Immature natural killer cell (primary cell): ENCODE measurements at regions not wholly inside any gene's neighbourhood (a gene's known extent, or its start where the extent isn't known, plus 50 kb on each side); places are given as distances from the start of the nearest gene placed in this dataset.

ENCODE experiments used
- DNase-seq, 3 donors: peaks; one replicate each; pipeline ENCODE4 v3.0.0; 2022; ENCODE audit warnings: mixed read lengths in 1 of 3
- H3K27ac Mint-ChIP-seq, 6 donors: one replicate each; pipeline ENCODE4 v1.8.0; 2020; ENCODE audit warnings: mixed read lengths in 6 of 6, mild to moderate bottlenecking in 5 of 6, inconsistent platforms in 4 of 6, moderate library complexity in 3 of 6
- H3K27me3 Mint-ChIP-seq, 3 donors: one replicate each; pipeline ENCODE4 v1.8.0; 2020 to 2021; ENCODE audit warnings: low read depth in 3 of 3, mild to moderate bottlenecking in 3 of 3, mixed read lengths in 3 of 3, moderate library complexity in 3 of 3, inconsistent platforms in 1 of 3
- H3K36me3 Mint-ChIP-seq, 3 donors: one replicate each; pipeline ENCODE4 v1.8.0; 2020; ENCODE audit warnings: mixed read lengths in 3 of 3, inconsistent platforms in 2 of 3, mild to moderate bottlenecking in 2 of 3
- H3K4me1 Mint-ChIP-seq, 2 donors: one replicate each; pipeline ENCODE4 v1.8.0; 2020; ENCODE audit warnings: inconsistent platforms in 2 of 2, mild to moderate bottlenecking in 2 of 2, mixed read lengths in 2 of 2, moderate library complexity in 1 of 2
- H3K4me3 Mint-ChIP-seq, 5 donors: one replicate each; pipeline ENCODE4 v1.8.0; 2020; ENCODE audit warnings: mild to moderate bottlenecking in 5 of 5, mixed read lengths in 5 of 5, inconsistent platforms in 3 of 5, moderate library complexity in 3 of 5
- H3K9me3 Mint-ChIP-seq, 6 donors: one replicate each; pipeline ENCODE4 v1.8.0; 2020; ENCODE audit warnings: mild to moderate bottlenecking in 6 of 6, mixed read lengths in 6 of 6, inconsistent platforms in 4 of 6, moderate library complexity in 3 of 6

- H3K9me3 Mint-ChIP-seq = no peaks in the 10 kb centered on the region
- no peaks in the 10 kb centered on the region for H3K36me3 Mint-ChIP-seq
- no peak for DNase-seq
- no peaks in the 10 kb centered on the region for H3K4me1 Mint-ChIP-seq
- peaks cover 3 to 14% (median 13%) of the 10 kb centered on the region in 3 donors for H3K27me3 Mint-ChIP-seq
- no peak overlapping the region for H3K27ac Mint-ChIP-seq
- H3K4me3 Mint-ChIP-seq = no peak overlapping the region
These were observed 428.8 kb upstream of the C2CD4B start for GRCh38 chr15:62593681-62594399.

- Mint-ChIP-seq H3K27me3 (peaks cover 1 to 12% (median 12%) of the 10 kb centered on the region in 3 donors), H3K4me1 (no peaks in the 10 kb centered on the region), H3K4me3 (no peak overlapping the region), H3K27ac (no peak overlapping the region), H3K36me3 (no peaks in the 10 kb centered on the region), H3K9me3 (no peaks in the 10 kb centered on the region)
- DNase-seq = no peak
These were observed 433.1 kb upstream of the C2CD4B start for GRCh38 chr15:62598217-62598616.

- no peak overlapping the region for H3K4me3 Mint-ChIP-seq
- H3K27ac Mint-ChIP-seq = no peak overlapping the region
- H3K36me3 Mint-ChIP-seq = no peaks in the 10 kb centered on the region
- no peak for DNase-seq
- H3K4me1 Mint-ChIP-seq = no peaks in the 10 kb centered on the region
- peaks cover 1 to 11% (median 9%) of the 10 kb centered on the region in 3 donors for H3K27me3 Mint-ChIP-seq
- no peaks in the 10 kb centered on the region for H3K9me3 Mint-ChIP-seq
These were observed 435.0 kb upstream of the C2CD4B start for GRCh38 chr15:62599791-62600777.

GRCh38 chr15:62601777-62602545 lies 436.9 kb upstream of the C2CD4B start:
- no peaks in the 10 kb centered on the region for H3K4me1 Mint-ChIP-seq
- H3K9me3 Mint-ChIP-seq = no peaks in the 10 kb centered on the region
- no peak overlapping the region for H3K4me3 Mint-ChIP-seq
- DNase-seq = no peak
- H3K27me3 Mint-ChIP-seq = peaks cover under 1 to 11% (median 1%) of the 10 kb centered on the region in 3 donors
- no peaks in the 10 kb centered on the region for H3K36me3 Mint-ChIP-seq
- H3K27ac Mint-ChIP-seq = no peak overlapping the region

GRCh38 chr15:62603742-62604141 lies 438.7 kb upstream of the C2CD4B start:
- H3K36me3 Mint-ChIP-seq = no peaks in the 10 kb centered on the region
- DNase-seq = no peak

GRCh38 chr15:62605282-62605681 lies 437.3 kb upstream of the TPM1 start:
- peaks cover 0 to 13% (median 4%) of the 10 kb centered on the region in 3 donors for H3K27me3 Mint-ChIP-seq

More at GRCh38 chr15:62603742-62604141, 438.7 kb upstream of the C2CD4B start:
- H3K27me3 Mint-ChIP-seq = peaks cover 0 to 13% (median 4%) of the 10 kb centered on the region in 3 donors
- peaks cover 0 to 2% (median 0%) of the 10 kb centered on the region in 6 donors for H3K9me3 Mint-ChIP-seq
- no peaks in the 10 kb centered on the region for H3K4me1 Mint-ChIP-seq
- H3K4me3 Mint-ChIP-seq = no peak overlapping the region
- H3K27ac Mint-ChIP-seq = no peak overlapping the region

GRCh38 chr15:62606376-62607113 lies 436.0 kb upstream of the TPM1 start:
- no peaks in the 10 kb centered on the region for H3K36me3 Mint-ChIP-seq
- no peaks in the 10 kb centered on the region for H3K4me1 Mint-ChIP-seq
- peaks cover 0 to 2% (median 0%) of the 10 kb centered on the region in 6 donors for H3K9me3 Mint-ChIP-seq
- H3K27ac Mint-ChIP-seq = no peak overlapping the region
- H3K27me3 Mint-ChIP-seq = peaks cover 2 to 13% (median 4%) of the 10 kb centered on the region in 3 donors
- no peak for DNase-seq
- H3K4me3 Mint-ChIP-seq = no peak overlapping the region

More at GRCh38 chr15:62605282-62605681, 437.3 kb upstream of the TPM1 start:
- Mint-ChIP-seq H3K4me3 (no peak overlapping the region), H3K4me1 (no peaks in the 10 kb centered on the region), H3K9me3 (peaks cover 0 to 2% (median 0%) of the 10 kb centered on the region in 6 donors), H3K36me3 (no peaks in the 10 kb centered on the region), H3K27ac (no peak overlapping the region)
- no peak for DNase-seq

- H3K36me3 Mint-ChIP-seq = no peaks in the 10 kb centered on the region
- H3K4me1 Mint-ChIP-seq = no peaks in the 10 kb centered on the region
- DNase-seq = no peak
- no peak overlapping the region for H3K27ac Mint-ChIP-seq
- H3K9me3 Mint-ChIP-seq = peaks cover 0 to 2% (median 0%) of the 10 kb centered on the region in 6 donors
- H3K4me3 Mint-ChIP-seq = no peak overlapping the region
- H3K27me3 Mint-ChIP-seq = peaks cover 2 to 13% (median 4%) of the 10 kb centered on the region in 3 donors
These were observed 435.5 kb upstream of the TPM1 start for GRCh38 chr15:62607114-62607462.

GRCh38 chr15:62607643-62608042 lies 434.9 kb upstream of the TPM1 start:
- Mint-ChIP-seq H3K27ac (no peak overlapping the region), H3K4me1 (no peaks in the 10 kb centered on the region), H3K36me3 (no peaks in the 10 kb centered on the region), H3K27me3 (peaks cover 2 to 13% (median 4%) of the 10 kb centered on the region in 3 donors), H3K4me3 (no peak overlapping the region), H3K9me3 (peaks cover 0 to 2% (median 0%) of the 10 kb centered on the region in 6 donors)
- no peak for DNase-seq

GRCh38 chr15:62608369-62608768 lies 434.2 kb upstream of the TPM1 start:
- no peak overlapping the region for H3K27ac Mint-ChIP-seq
- DNase-seq = no peak
- H3K27me3 Mint-ChIP-seq = peaks cover 2 to 10% (median 4%) of the 10 kb centered on the region in 3 donors
- no peaks in the 10 kb centered on the region for H3K4me1 Mint-ChIP-seq
- no peak overlapping the region for H3K4me3 Mint-ChIP-seq
- peaks cover 0 to 2% (median 0%) of the 10 kb centered on the region in 6 donors for H3K9me3 Mint-ChIP-seq
- H3K36me3 Mint-ChIP-seq = no peaks in the 10 kb centered on the region

- peaks cover 0 to 2% (median 0%) of the 10 kb centered on the region in 6 donors for H3K9me3 Mint-ChIP-seq
- no peak for DNase-seq
- no peaks in the 10 kb centered on the region for H3K36me3 Mint-ChIP-seq
- H3K27me3 Mint-ChIP-seq = peaks cover 2 to 8% (median 4%) of the 10 kb centered on the region in 3 donors
- no peak overlapping the region for H3K27ac Mint-ChIP-seq
- no peaks in the 10 kb centered on the region for H3K4me1 Mint-ChIP-seq
- no peak overlapping the region for H3K4me3 Mint-ChIP-seq
These were observed 432.2 kb upstream of the TPM1 start for GRCh38 chr15:62610265-62610869.

GRCh38 chr15:62611002-62611401 lies 431.5 kb upstream of the TPM1 start:
- H3K9me3 Mint-ChIP-seq = peaks cover 0 to 2% (median 0%) of the 10 kb centered on the region in 6 donors
- H3K4me1 Mint-ChIP-seq = no peaks in the 10 kb centered on the region
- peaks cover 2 to 8% (median 4%) of the 10 kb centered on the region in 3 donors for H3K27me3 Mint-ChIP-seq
- H3K4me3 Mint-ChIP-seq = no peak overlapping the region
- H3K36me3 Mint-ChIP-seq = no peaks in the 10 kb centered on the region
- H3K27ac Mint-ChIP-seq = no peak overlapping the region
- DNase-seq = no peak
